ENCODE measurements at regions not wholly inside any gene's neighbourhood (a gene's known extent, or its start where the extent isn't known, plus 50 kb on each side); places are given as distances from the start of the nearest gene placed in this dataset.

DNA sequence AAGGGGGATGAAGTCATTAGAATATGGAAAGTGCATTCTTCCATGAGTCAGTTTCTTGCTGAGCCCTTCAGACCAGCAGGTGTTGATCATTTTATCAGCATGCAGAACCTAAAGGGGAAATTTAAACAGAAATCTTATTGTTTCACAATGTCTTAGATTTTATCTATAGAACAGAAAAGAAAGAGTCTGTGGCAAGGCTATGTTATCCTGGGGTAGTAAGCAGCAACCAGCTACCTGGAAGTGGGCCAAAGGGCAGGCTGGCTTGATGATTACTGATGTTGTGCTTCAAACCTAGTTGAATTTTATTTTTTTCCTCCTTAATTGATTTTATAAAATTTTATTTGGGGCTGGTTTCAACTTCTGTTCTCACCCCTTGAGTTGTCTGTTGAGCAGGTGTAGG, 101.5 kb downstream of the LRRC70 start:
- no peak for DNase-seq (ENCODE audit: low read depth in 2 of 2)

Data from stimulated activated CD8-positive, alpha-beta memory T cell treated with anti-CD3 and anti-CD28 coated beads, Interleukin-15, amount 100 ng/mL, for 48 hours (primary cell).